Progenitor cell of endocrine pancreas (in vitro differentiated cells): ENCODE measurements at regions not wholly inside any gene's neighbourhood (a gene's known extent, or its start where the extent isn't known, plus 50 kb on each side); places are given as distances from the start of the nearest gene placed in this dataset.

Experiments
- DNase-seq: peaks from one replicate; pipeline ENCODE4 v3.0.0; 2021; ENCODE audit warnings: low spot score; ENCODE audit not compliant: unreplicated experiment
- H3K27ac Mint-ChIP-seq: 2 replicates; pipeline ENCODE4 v1.8.0; 2021; ENCODE audit warnings: mild to moderate bottlenecking, moderate library complexity, mixed read lengths
- H3K27me3 Mint-ChIP-seq: 2 replicates; pipeline ENCODE4 v1.8.0; 2021; ENCODE audit warnings: mixed read lengths
- H3K36me3 Mint-ChIP-seq: 2 replicates; pipeline ENCODE4 v1.8.0; 2022; ENCODE audit warnings: mixed read lengths; ENCODE audit not compliant: insufficient read depth
- H3K4me1 Mint-ChIP-seq: 2 replicates; pipeline ENCODE4 v1.8.0; 2021; ENCODE audit warnings: low read depth, mixed read lengths
- H3K4me3 Mint-ChIP-seq: 2 replicates; pipeline ENCODE4 v1.8.0; 2021; ENCODE audit warnings: low read depth, mild to moderate bottlenecking, moderate library complexity, mixed read lengths
- H3K9me3 Mint-ChIP-seq: 2 replicates; pipeline ENCODE4 v1.8.0; 2021; ENCODE audit warnings: low read depth, mixed read lengths
- CTCF ChIP-seq: fragments of 200-600 bp; sonication (generic); IDR thresholded peaks from one replicate; pipeline ENCODE4 v1.5.0; 2021; ENCODE audit warnings: antibody characterized with exemption, mild to moderate bottlenecking; ENCODE audit not compliant: unreplicated experiment

GRCh38 chr17:71267668-71268067 lies 853.2 kb upstream of the SOX9 start:
- no peak overlapping the region for H3K27ac Mint-ChIP-seq
- peaks cover 40% of the 10 kb centered on the region for H3K9me3 Mint-ChIP-seq
- TF ChIP-seq CTCF, result no peak
- no peaks in the 10 kb centered on the region for H3K4me1 Mint-ChIP-seq
- no peak for DNase-seq
- H3K27me3 Mint-ChIP-seq, result peaks cover 4% of the 10 kb centered on the region
- H3K4me3 Mint-ChIP-seq, result no peak overlapping the region
- H3K36me3 Mint-ChIP-seq, result peaks cover 7% of the 10 kb centered on the region

- no peak overlapping the region for H3K4me3 Mint-ChIP-seq
- H3K36me3 Mint-ChIP-seq, result peaks cover 5% of the 10 kb centered on the region
- TF ChIP-seq CTCF, result no peak
- no peak overlapping the region for H3K27ac Mint-ChIP-seq
- H3K4me1 Mint-ChIP-seq, result no peaks in the 10 kb centered on the region
- H3K9me3 Mint-ChIP-seq, result peaks cover 36% of the 10 kb centered on the region
- H3K27me3 Mint-ChIP-seq, result peaks cover 4% of the 10 kb centered on the region
- DNase-seq, result no peak
These were observed 851.6 kb upstream of the SOX9 start for GRCh38 chr17:71269201-71269600.

GRCh38 chr17:71273441-71273840 lies 847.4 kb upstream of the SOX9 start:
- Mint-ChIP-seq H3K9me3 (peaks cover 7% of the 10 kb centered on the region), H3K36me3 (no peaks in the 10 kb centered on the region), H3K27me3 (peaks cover 15% of the 10 kb centered on the region), H3K4me1 (no peaks in the 10 kb centered on the region), H3K27ac (no peak overlapping the region), H3K4me3 (no peak overlapping the region)
- no peak for TF ChIP-seq CTCF
- no peak for DNase-seq

- Mint-ChIP-seq H3K27me3 (peaks cover 15% of the 10 kb centered on the region), H3K27ac (no peak overlapping the region), H3K4me3 (no peak overlapping the region), H3K9me3 (no peaks in the 10 kb centered on the region), H3K36me3 (no peaks in the 10 kb centered on the region), H3K4me1 (no peaks in the 10 kb centered on the region)
- no peak for TF ChIP-seq CTCF
- no peak for DNase-seq
These were observed 844.7 kb upstream of the SOX9 start for GRCh38 chr17:71276079-71276478.

- no peaks in the 10 kb centered on the region for H3K36me3 Mint-ChIP-seq
- no peak for TF ChIP-seq CTCF
- H3K4me3 Mint-ChIP-seq, result no peak overlapping the region
- H3K27ac Mint-ChIP-seq, result no peak overlapping the region
- H3K9me3 Mint-ChIP-seq, result no peaks in the 10 kb centered on the region
- peaks cover 7% of the 10 kb centered on the region for H3K4me1 Mint-ChIP-seq
- peaks cover 22% of the 10 kb centered on the region for H3K27me3 Mint-ChIP-seq
- no peak for DNase-seq
These were observed 837.3 kb upstream of the SOX9 start for GRCh38 chr17:71283486-71283885.
